Muscle of leg (tissue), 3 donors: ENCODE measurements at regions not wholly inside any gene's neighbourhood (a gene's known extent, or its start where the extent isn't known, plus 50 kb on each side); places are given as distances from the start of the nearest gene placed in this dataset.
A peak's percentile ranks its signal among the peaks of the same experiment; 100 is the strongest.
"Not testable (repeated sequence)": the region's sequence is repeated elsewhere in the genome, so short reads cannot be mapped to it uniquely, and the experiment has no call there.

Experiments used
- DNase-seq: peaks from one replicate; pipeline ENCODE4 v3.0.0; 2013
- H3K27ac ChIP-seq: one replicate; pipeline ENCODE4 v1.5.1; 2013; ENCODE audit warnings: mild to moderate bottlenecking, low read length, control low read depth
- H3K27me3 ChIP-seq: one replicate; pipeline ENCODE4 v1.6.1; 2013; ENCODE audit warnings: low read length; ENCODE audit not compliant: control insufficient read depth, insufficient read depth
- H3K36me3 ChIP-seq: one replicate; pipeline ENCODE4 v1.6.1; 2013; ENCODE audit warnings: low read length; ENCODE audit not compliant: control insufficient read depth, insufficient read depth
- H3K4me1 ChIP-seq: one replicate; pipeline ENCODE4 v1.6.1; 2013; ENCODE audit warnings: low read length; ENCODE audit not compliant: control insufficient read depth, insufficient read depth
- H3K4me3 ChIP-seq: one replicate; pipeline ENCODE4 v1.5.1; 2013; ENCODE audit warnings: low read length, control low read depth
- H3K9me3 ChIP-seq: replicated peaks from 2 replicates; pipeline ENCODE4 v1.6.1; 2013; ENCODE audit warnings: low read depth, low read length; ENCODE audit not compliant: control insufficient read depth
- WGBS: methylation state at CpG from one replicate; pipeline ENCODE4 v1.1.5; 2013; ENCODE audit warnings: missing lambda C conversion rate; ENCODE audit not compliant: insufficient coverage; 5-methylcytosine and 5-hydroxymethylcytosine counted together

- no peak overlapping the region for H3K27ac ChIP-seq
- H3K27me3 ChIP-seq: no peaks in the 10 kb centered on the region
- H3K36me3 ChIP-seq: no peaks in the 10 kb centered on the region
- H3K4me1 ChIP-seq: no peaks in the 10 kb centered on the region
- H3K9me3 ChIP-seq: peaks cover 4% of the 10 kb centered on the region
- peak; percentile 69 for DNase-seq
- H3K4me3 ChIP-seq: no peak overlapping the region
- 74% methylated on average over 6 of the region's 12 CpGs for WGBS
Observed at GRCh38 chr14:87615822-87616679, 376.9 kb downstream of the GALC start.

GRCh38 chr14:87615047-87615446 lies 377.9 kb downstream of the GALC start:
- no CpG with 5 or more reads among the region's 3 CpGs for WGBS
- Histone ChIP-seq H3K4me1 (no peaks in the 10 kb centered on the region), H3K27ac (no peak overlapping the region), H3K27me3 (no peaks in the 10 kb centered on the region), H3K9me3 (no peaks in the 10 kb centered on the region), H3K4me3 (no peak overlapping the region), H3K36me3 (no peaks in the 10 kb centered on the region)
- no peak for DNase-seq

- Histone ChIP-seq H3K9me3 (no peaks in the 10 kb centered on the region), H3K4me1 (no peaks in the 10 kb centered on the region), H3K27me3 (no peaks in the 10 kb centered on the region), H3K4me3 (no peak overlapping the region), H3K36me3 (no peaks in the 10 kb centered on the region), H3K27ac (no peak overlapping the region)
- no peak for DNase-seq
- no CpG with 5 or more reads among the region's 2 CpGs for WGBS
Observed at GRCh38 chr14:87613881-87614280, 379.1 kb downstream of the GALC start.

GRCh38 chr14:87607056-87607455 lies 385.9 kb downstream of the GALC start:
- DNase-seq, H3K4me1 ChIP-seq, H3K27ac ChIP-seq, H3K36me3 ChIP-seq, H3K27me3 ChIP-seq, H3K9me3 ChIP-seq, H3K4me3 ChIP-seq: not testable (repeated sequence)
- WGBS: 83% methylated on average over 2 of the region's 3 CpGs

- Histone ChIP-seq H3K36me3 (no peaks in the 10 kb centered on the region), H3K27me3 (no peaks in the 10 kb centered on the region), H3K4me3 (no peak overlapping the region), H3K27ac (no peak overlapping the region), H3K9me3 (peaks cover 5% of the 10 kb centered on the region), H3K4me1 (no peaks in the 10 kb centered on the region)
- DNase-seq: peak; percentile 59
Observed at GRCh38 chr14:87601036-87601435, 391.9 kb downstream of the GALC start.

- no peak for DNase-seq
- Histone ChIP-seq H3K27ac (no peak overlapping the region), H3K36me3 (no peaks in the 10 kb centered on the region), H3K27me3 (no peaks in the 10 kb centered on the region), H3K4me1 (no peaks in the 10 kb centered on the region), H3K9me3 (no peaks in the 10 kb centered on the region), H3K4me3 (no peak overlapping the region)
- WGBS: 42% methylated on average over 1 of the region's 1 CpG
Observed at GRCh38 chr14:87600240-87600639, 392.7 kb downstream of the GALC start.

GRCh38 chr14:87581298-87581697 lies 411.7 kb downstream of the GALC start:
- Histone ChIP-seq H3K36me3 (no peaks in the 10 kb centered on the region), H3K27me3 (no peaks in the 10 kb centered on the region), H3K27ac (no peak overlapping the region), H3K9me3 (no peaks in the 10 kb centered on the region), H3K4me3 (no peak overlapping the region), H3K4me1 (no peaks in the 10 kb centered on the region)
- no CpG with 5 or more reads among the region's 2 CpGs for WGBS
- DNase-seq: no peak

GRCh38 chr14:87579036-87579435 lies 413.9 kb downstream of the GALC start:
- Histone ChIP-seq H3K27ac (no peak overlapping the region), H3K36me3 (no peaks in the 10 kb centered on the region), H3K9me3 (no peaks in the 10 kb centered on the region), H3K4me1 (no peaks in the 10 kb centered on the region), H3K27me3 (no peaks in the 10 kb centered on the region), H3K4me3 (no peak overlapping the region)
- WGBS: no CpG with 5 or more reads among the region's 2 CpGs
- DNase-seq: peak; percentile 79

- Histone ChIP-seq H3K36me3 (no peaks in the 10 kb centered on the region), H3K27me3 (no peaks in the 10 kb centered on the region), H3K4me3 (no peak overlapping the region), H3K4me1 (no peaks in the 10 kb centered on the region), H3K27ac (no peak overlapping the region), H3K9me3 (no peaks in the 10 kb centered on the region)
- no peak for DNase-seq
- WGBS: 97% methylated on average over 5 of the region's 6 CpGs
Observed at GRCh38 chr14:87575378-87575777, 417.6 kb downstream of the GALC start.

GRCh38 chr14:87573591-87573990 lies 419.4 kb downstream of the GALC start:
- H3K9me3 ChIP-seq: no peaks in the 10 kb centered on the region
- no peak overlapping the region for H3K4me3 ChIP-seq
- WGBS: 71% methylated on average over 1 of the region's 2 CpGs
- H3K4me1 ChIP-seq: no peaks in the 10 kb centered on the region
- H3K27ac ChIP-seq: no peak overlapping the region
- no peaks in the 10 kb centered on the region for H3K27me3 ChIP-seq
- no peak for DNase-seq
- H3K36me3 ChIP-seq: no peaks in the 10 kb centered on the region
